ENCODE measurements at regions not wholly inside any gene's neighbourhood (a gene's known extent, or its start where the extent isn't known, plus 50 kb on each side); places are given as distances from the start of the nearest gene placed in this dataset.

DNA sequence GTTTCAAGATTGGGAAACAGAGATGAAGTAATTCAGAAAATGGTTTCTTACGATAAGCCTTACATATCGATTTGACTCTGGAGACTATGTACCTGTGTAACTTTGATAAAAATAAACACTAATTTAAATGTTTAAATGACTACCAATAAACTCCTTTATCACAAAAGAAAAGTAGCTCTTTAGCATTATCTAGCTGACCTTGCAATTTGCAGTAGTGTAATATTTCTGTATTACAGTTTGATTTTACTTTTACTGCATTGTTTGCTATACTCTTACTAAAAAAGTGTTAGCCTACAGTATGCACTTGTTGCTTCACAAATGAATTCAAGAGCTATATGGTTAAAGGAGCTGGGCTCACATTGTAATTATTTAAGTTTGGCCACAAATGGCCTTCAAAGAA lies 77.8 kb upstream of the ZNF804B start:
- DNase-seq (ENCODE audit: low read depth), result no peak
- TF ChIP-seq, protein P1, sequence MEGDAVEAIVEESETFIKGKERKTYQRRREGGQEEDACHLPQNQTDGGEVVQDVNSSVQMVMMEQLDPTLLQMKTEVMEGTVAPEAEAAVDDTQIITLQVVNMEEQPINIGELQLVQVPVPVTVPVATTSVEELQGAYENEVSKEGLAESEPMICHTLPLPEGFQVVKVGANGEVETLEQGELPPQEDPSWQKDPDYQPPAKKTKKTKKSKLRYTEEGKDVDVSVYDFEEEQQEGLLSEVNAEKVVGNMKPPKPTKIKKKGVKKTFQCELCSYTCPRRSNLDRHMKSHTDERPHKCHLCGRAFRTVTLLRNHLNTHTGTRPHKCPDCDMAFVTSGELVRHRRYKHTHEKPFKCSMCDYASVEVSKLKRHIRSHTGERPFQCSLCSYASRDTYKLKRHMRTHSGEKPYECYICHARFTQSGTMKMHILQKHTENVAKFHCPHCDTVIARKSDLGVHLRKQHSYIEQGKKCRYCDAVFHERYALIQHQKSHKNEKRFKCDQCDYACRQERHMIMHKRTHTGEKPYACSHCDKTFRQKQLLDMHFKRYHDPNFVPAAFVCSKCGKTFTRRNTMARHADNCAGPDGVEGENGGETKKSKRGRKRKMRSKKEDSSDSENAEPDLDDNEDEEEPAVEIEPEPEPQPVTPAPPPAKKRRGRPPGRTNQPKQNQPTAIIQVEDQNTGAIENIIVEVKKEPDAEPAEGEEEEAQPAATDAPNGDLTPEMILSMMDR (IDR thresholded peaks at IDR 0.05; ENCODE audit: insufficient read depth, low read depth, low read length, missing control alignments), result no peak
- no peak overlapping the region for H3K4me3 ChIP-seq (ENCODE audit: low read length)

GRCh38 chr7:88670536-88670935 lies 89.0 kb upstream of the ZNF804B start:
- TF ChIP-seq, protein P1 (IDR thresholded peaks at IDR 0.05; ENCODE audit: insufficient read depth, low read depth, low read length, missing control alignments), result no peak
- no peak for DNase-seq (ENCODE audit: low read depth)
- H3K4me3 ChIP-seq (ENCODE audit: low read length), result no peak overlapping the region

GRCh38 chr7:88669913-88670312 lies 89.6 kb upstream of the ZNF804B start:
- no peak overlapping the region for H3K4me3 ChIP-seq (ENCODE audit: low read length)
- DNase-seq (ENCODE audit: low read depth), result no peak
- TF ChIP-seq, protein P1 (IDR thresholded peaks at IDR 0.05; ENCODE audit: insufficient read depth, low read depth, low read length, missing control alignments), result no peak

DNA sequence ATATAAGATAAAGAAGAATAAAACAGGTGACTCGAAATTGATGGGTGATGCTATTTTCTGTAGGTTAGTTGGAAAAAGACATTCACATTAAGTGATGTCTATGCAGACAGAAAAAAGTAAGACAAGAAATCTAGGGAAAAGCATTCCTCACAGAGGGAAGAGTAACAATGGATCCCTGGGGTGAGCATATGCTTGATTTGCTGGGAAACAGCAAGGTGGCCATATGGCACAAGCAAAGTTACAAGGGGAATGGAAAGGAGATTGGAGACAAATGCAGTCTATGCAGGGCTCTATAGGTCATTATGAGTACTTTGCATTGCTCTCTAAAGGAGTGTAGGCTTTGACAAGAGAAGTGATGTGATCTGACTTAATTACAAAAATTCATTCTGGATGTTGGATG lies 90.9 kb upstream of the ZNF804B start:
- no peak overlapping the region for H3K4me3 ChIP-seq (ENCODE audit: low read length)
- DNase-seq (ENCODE audit: low read depth), result no peak

GRCh38 chr7:88666626-88667025 lies 92.9 kb upstream of the ZNF804B start:
- TF ChIP-seq, protein P1 (IDR thresholded peaks at IDR 0.05; ENCODE audit: insufficient read depth, low read depth, low read length, missing control alignments), result no peak
- H3K4me3 ChIP-seq (ENCODE audit: low read length), result no peak overlapping the region
- DNase-seq (ENCODE audit: low read depth), result no peak

More for the DNA sequence above, 90.9 kb upstream of the ZNF804B start:
- TF ChIP-seq, protein P1 (IDR thresholded peaks at IDR 0.05; ENCODE audit: insufficient read depth, low read depth, low read length, missing control alignments), result no peak

DNA sequence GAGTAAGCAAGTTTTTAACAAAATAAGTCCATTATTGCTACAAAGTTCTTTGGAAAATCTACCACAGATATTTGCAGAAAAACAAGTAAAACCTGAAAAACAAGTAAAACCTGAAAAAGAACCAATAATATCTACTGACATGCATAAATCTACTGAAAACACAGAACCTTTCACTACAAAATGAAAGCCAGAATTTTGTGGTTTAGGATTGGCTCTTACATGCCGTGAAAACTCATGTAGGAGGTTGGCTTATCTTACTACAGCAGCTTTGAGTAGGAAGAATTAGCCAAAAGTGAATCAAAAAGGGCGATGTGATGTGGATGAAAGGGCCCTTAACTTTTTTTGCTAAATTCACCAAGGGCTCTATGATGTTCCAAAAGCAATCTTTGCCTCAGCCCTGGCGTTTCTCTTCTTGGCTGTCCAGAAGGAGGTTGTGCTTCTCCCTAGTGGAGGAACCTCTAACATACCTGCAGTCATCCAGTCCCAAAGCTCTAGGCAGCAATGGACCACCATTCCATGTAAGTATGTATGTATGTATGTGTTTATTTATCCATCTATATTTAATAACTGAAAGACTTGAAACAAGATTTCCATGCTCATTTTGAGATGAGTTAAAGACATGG lies 93.5 kb upstream of the ZNF804B start:
- peak; percentile 1 for DNase-seq (ENCODE audit: low read depth)
- H3K4me3 ChIP-seq (ENCODE audit: low read length), result no peak overlapping the region
- TF ChIP-seq, protein P1 (IDR thresholded peaks at IDR 0.05; ENCODE audit: insufficient read depth, low read depth, low read length, missing control alignments), result no peak

GRCh38 chr7:88664630-88665233 lies 94.8 kb upstream of the ZNF804B start:
- peak; percentile 76 for DNase-seq (ENCODE audit: low read depth)
- no peak overlapping the region for H3K4me3 ChIP-seq (ENCODE audit: low read length)
- TF ChIP-seq, protein P1 (IDR thresholded peaks at IDR 0.05; ENCODE audit: insufficient read depth, low read depth, low read length, missing control alignments), result no peak

All from epithelial cell of esophagus (primary cell).